H1 (cell line): ENCODE measurements at regions not wholly inside any gene's neighbourhood (a gene's known extent, or its start where the extent isn't known, plus 50 kb on each side); places are given as distances from the start of the nearest gene placed in this dataset.

Experiments used
- BRCA1 ChIP-seq: IDR thresholded peaks from 2 replicates; pipeline ENCODE4 v1.6.1; 2012; ENCODE audit warnings: low read depth, low read length, improper control_type of control experiment
- CHD1 ChIP-seq: IDR thresholded peaks from 2 replicates; pipeline ENCODE4 v1.6.1; 2012; ENCODE audit warnings: low read depth, low read length, improper control_type of control experiment
- CHD7 ChIP-seq: fragments of 300-600 bp; sonication (generic); IDR thresholded peaks from 2 replicates; pipeline ENCODE4 v1.7.1; 2012; ENCODE audit warnings: low read length, moderate library complexity, mild to moderate bottlenecking, inconsistent platforms; ENCODE audit not compliant: insufficient replicate concordance
- GABPA ChIP-seq: IDR thresholded peaks from 2 replicates; pipeline ENCODE4 v1.6.1; 2011; ENCODE audit warnings: mild to moderate bottlenecking, low read length, moderate library complexity, borderline replicate concordance; ENCODE audit not compliant: insufficient read depth
- JUND ChIP-seq: IDR thresholded peaks from 2 replicates; pipeline ENCODE4 v1.6.1; 2011; ENCODE audit warnings: mild to moderate bottlenecking, improper control_type of control experiment, low read length
- KDM1A ChIP-seq: fragments of 200-600, 300-600 bp; sonication (generic); IDR thresholded peaks from 2 replicates; pipeline ENCODE4 v1.7.1; 2016; ENCODE audit warnings: mild to moderate bottlenecking, low read length, borderline replicate concordance
- MAFK ChIP-seq: IDR thresholded peaks from 2 replicates; pipeline ENCODE4 v1.6.1; 2012; ENCODE audit warnings: low read depth, mild to moderate bottlenecking, improper control_type of control experiment, low read length
- RFX5 ChIP-seq: IDR thresholded peaks from 2 replicates; pipeline ENCODE4 v1.6.1; 2011; ENCODE audit warnings: low read depth, low read length, improper control_type of control experiment, borderline replicate concordance
- SP2 ChIP-seq: IDR thresholded peaks from 2 replicates; pipeline ENCODE4 v1.6.1; 2012; ENCODE audit warnings: mild to moderate bottlenecking, low read length, inconsistent platforms

DNA sequence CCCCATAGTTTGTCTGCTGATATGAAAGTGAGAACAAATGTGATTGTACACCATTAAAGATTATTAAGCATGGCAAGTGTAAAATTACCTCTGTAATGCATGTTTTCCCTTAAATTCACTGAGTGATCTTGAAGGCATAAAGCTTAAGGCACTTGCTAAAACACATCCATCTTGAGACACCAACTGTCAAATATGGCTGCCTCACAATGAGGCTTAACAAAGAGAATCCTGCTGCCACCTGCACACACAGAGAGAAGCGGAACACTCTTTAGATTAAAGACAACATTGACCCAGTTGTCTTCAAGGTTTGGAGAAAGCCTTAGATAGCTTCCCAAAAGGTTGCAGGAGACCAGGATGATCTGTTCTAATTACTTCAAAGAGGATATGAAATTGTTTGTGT is 803.6 kb upstream of the GYPC start (continued):
- no peak for TF ChIP-seq CHD7
- no peak for TF ChIP-seq MAFK
- no peak for TF ChIP-seq RFX5
- TF ChIP-seq KDM1A = no peak
- no peak for TF ChIP-seq CHD1
- no peak for TF ChIP-seq SP2
- no peak for TF ChIP-seq JUND
- no peak for TF ChIP-seq GABPA
- TF ChIP-seq BRCA1 = no peak
